ES-I3 (cell line): ENCODE measurements at regions not wholly inside any gene's neighbourhood (a gene's known extent, or its start where the extent isn't known, plus 50 kb on each side); places are given as distances from the start of the nearest gene placed in this dataset.

Source experiments
- H3K36me3 ChIP-seq: 2 replicates; pipeline ENCODE4 v1.6.1; 2013; ENCODE audit warnings: mild to moderate bottlenecking, low read length, control low read depth, moderate library complexity; ENCODE audit not compliant: insufficient read depth
- H3K4me1 ChIP-seq: 2 replicates; pipeline ENCODE4 v1.6.1; 2013; ENCODE audit warnings: mild to moderate bottlenecking, control low read depth, low read length; ENCODE audit not compliant: insufficient read depth
- H3K9ac ChIP-seq: 2 replicates; pipeline ENCODE4 v1.6.1; 2013; ENCODE audit warnings: low read depth, mild to moderate bottlenecking, low read length, moderate library complexity
- H3K9me3 ChIP-seq: 2 replicates; pipeline ENCODE4 v1.6.1; 2013; ENCODE audit warnings: mild to moderate bottlenecking, low read length, moderate library complexity; ENCODE audit not compliant: control insufficient read depth, insufficient read depth

DNA sequence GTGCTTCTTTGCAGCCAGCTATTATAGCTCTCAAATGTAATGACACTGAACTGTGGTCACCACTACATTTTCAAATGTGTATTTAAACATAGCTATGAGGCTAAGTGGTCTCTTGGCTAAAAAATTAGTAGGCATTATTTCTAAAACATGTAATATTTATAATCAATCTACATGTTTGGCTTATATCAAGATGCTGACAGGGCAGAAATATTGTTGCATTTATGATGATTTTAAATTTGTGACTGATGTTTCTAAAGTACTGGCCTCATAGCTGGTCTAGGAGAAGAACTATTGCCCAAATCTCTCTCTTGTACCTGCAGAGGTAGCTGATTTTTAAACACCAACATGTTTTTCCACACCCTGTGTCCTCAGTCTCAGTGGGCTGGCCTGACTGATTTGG lies 298.2 kb downstream of the PAX1 start:
- Histone ChIP-seq H3K9me3 (0 out of 2 replicates have a peak, but pooled peaks cover 2% of the 10 kb centered on the region), H3K9ac (no peak overlapping the region), H3K36me3 (no peaks in the 10 kb centered on the region), H3K4me1 (no peaks in the 10 kb centered on the region)

DNA sequence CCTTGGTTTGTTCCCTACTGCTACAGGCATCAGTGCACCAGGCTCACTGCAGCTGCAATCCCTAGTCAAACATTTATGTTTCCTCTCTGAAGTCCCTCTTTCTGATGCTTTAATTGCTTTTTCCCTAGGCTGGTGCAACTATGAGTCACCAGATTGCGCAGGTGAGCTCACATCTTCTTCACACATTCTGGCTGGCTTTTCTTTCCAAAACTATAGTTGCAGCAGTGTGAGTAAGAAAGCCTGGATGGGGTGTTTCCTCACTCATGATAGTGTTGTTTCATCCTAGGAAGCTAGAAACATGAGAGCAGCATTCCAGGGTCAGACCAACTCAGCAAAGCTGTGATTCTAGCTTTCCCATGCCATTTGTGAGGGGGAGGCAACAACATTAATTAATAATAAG lies 296.4 kb downstream of the PAX1 start:
- Histone ChIP-seq H3K9me3 (no peaks in the 10 kb centered on the region), H3K9ac (no peak overlapping the region), H3K36me3 (no peaks in the 10 kb centered on the region), H3K4me1 (no peaks in the 10 kb centered on the region)

DNA sequence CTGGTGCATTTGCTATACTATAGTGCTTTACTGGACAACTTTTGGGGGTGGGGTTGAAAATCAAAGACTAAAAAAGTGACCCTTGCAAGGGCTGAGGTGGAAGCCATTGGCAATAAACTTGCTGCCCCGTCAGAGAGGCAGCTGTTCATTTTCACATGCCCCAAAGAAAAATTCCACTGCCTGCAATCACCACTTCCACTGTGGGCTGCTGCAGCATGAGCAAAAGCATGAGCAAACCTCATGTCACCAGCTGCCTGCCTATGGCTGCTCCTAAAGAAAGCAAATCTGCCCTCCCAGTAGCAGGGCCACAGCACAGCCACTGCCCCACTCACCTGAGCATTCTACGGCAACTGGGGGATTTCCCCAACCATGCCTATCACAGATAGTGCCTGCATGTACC lies 290.0 kb downstream of the PAX1 start:
- no peaks in the 10 kb centered on the region for H3K9me3 ChIP-seq
- H3K4me1 ChIP-seq = no peaks in the 10 kb centered on the region
- H3K9ac ChIP-seq = no peak overlapping the region
- no peaks in the 10 kb centered on the region for H3K36me3 ChIP-seq

GRCh38 chr20:21994203-21994602 lies 288.7 kb downstream of the PAX1 start:
- Histone ChIP-seq H3K9me3 (no peaks in the 10 kb centered on the region), H3K4me1 (no peaks in the 10 kb centered on the region), H3K36me3 (no peaks in the 10 kb centered on the region), H3K9ac (no peak overlapping the region)

- Histone ChIP-seq H3K36me3 (no peaks in the 10 kb centered on the region), H3K4me1 (no peaks in the 10 kb centered on the region), H3K9ac (no peak overlapping the region), H3K9me3 (no peaks in the 10 kb centered on the region)
Measured at GRCh38 chr20:21982559-21982958, 277.1 kb downstream of the PAX1 start.

- Histone ChIP-seq H3K4me1 (no peaks in the 10 kb centered on the region), H3K36me3 (no peaks in the 10 kb centered on the region), H3K9me3 (no peaks in the 10 kb centered on the region), H3K9ac (no peak overlapping the region)
Measured at GRCh38 chr20:21981597-21982344, 276.3 kb downstream of the PAX1 start.

- H3K36me3 ChIP-seq = no peaks in the 10 kb centered on the region
- H3K9me3 ChIP-seq = no peaks in the 10 kb centered on the region
- no peak overlapping the region for H3K9ac ChIP-seq
- H3K4me1 ChIP-seq = no peaks in the 10 kb centered on the region
Measured at GRCh38 chr20:21981179-21981578, 275.7 kb downstream of the PAX1 start.

GRCh38 chr20:21971436-21971835 lies 266.0 kb downstream of the PAX1 start:
- H3K36me3 ChIP-seq = no peaks in the 10 kb centered on the region

GRCh38 chr20:21968486-21968885 lies 263.0 kb downstream of the PAX1 start:
- Histone ChIP-seq H3K9ac (no peak overlapping the region), H3K4me1 (no peaks in the 10 kb centered on the region), H3K9me3 (no peaks in the 10 kb centered on the region), H3K36me3 (no peaks in the 10 kb centered on the region)

More at GRCh38 chr20:21971436-21971835, 266.0 kb downstream of the PAX1 start:
- Histone ChIP-seq H3K9ac (no peak overlapping the region), H3K4me1 (no peaks in the 10 kb centered on the region), H3K9me3 (no peaks in the 10 kb centered on the region)

DNA sequence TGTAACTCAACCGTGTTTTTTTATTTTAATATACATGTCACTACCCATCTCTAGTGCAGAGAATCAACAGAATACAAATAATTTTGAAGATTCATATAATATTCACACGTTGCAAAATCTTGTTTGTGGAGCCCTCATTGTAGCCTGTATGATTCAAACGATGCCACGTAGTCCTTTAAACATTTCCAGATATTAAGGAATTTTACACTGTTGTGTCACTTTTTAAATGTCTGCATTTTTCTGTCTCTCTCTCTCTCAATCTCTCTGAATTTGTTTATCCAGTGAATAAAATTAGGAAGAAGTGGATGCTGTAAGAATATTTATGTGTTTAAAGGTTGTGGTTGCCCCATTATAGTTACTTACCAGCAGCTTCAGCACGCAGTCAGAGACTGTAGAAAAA lies 262.0 kb downstream of the PAX1 start:
- no peaks in the 10 kb centered on the region for H3K36me3 ChIP-seq
- H3K9ac ChIP-seq = no peak overlapping the region

GRCh38 chr20:21956591-21956990 lies 251.1 kb downstream of the PAX1 start:
- Histone ChIP-seq H3K4me1 (no peaks in the 10 kb centered on the region), H3K9me3 (no peaks in the 10 kb centered on the region), H3K36me3 (no peaks in the 10 kb centered on the region), H3K9ac (no peak overlapping the region)

More for the DNA sequence above, 262.0 kb downstream of the PAX1 start:
- Histone ChIP-seq H3K4me1 (no peaks in the 10 kb centered on the region), H3K9me3 (no peaks in the 10 kb centered on the region)

DNA sequence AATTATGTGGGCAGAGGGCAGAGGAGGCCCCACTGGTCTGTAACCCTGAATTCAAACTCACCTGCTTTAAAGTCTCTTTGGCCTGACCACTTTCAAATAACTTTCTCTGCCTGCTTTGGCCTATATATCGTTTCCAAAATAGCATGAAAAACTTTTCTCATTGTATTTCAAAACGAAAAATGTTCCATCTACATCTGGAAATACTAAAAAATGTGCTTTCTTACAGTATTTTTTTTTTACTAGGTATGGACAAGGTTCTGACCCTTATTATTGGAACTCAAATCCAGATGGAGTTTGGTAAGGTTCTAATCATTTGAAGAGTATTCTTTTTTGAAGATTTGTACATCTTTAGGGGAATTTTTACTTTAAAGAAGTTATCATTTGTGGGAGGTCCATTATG lies 241.9 kb downstream of the PAX1 start:
- Histone ChIP-seq H3K36me3 (no peaks in the 10 kb centered on the region), H3K9me3 (no peaks in the 10 kb centered on the region), H3K4me1 (no peaks in the 10 kb centered on the region), H3K9ac (no peak overlapping the region)

DNA sequence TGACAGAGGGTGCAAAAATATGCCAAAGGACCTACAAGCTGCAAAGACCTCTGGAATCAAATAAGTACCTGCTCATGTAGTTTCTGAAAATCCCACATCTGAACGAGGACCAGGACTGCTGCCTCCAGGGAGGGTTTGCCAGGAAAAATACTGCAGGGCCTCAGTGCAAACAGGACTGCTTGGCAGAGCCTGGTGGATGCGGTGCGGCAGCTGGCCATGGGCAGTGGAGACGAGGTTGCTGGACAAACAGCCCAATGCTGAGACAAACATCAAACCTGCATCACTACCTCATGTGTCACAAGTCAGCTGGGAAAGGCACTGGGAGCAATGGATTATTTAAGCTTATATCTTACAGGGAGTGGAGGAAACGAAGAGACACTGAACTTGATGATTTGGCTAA lies 238.8 kb downstream of the PAX1 start:
- H3K9me3 ChIP-seq = no peaks in the 10 kb centered on the region
- no peak overlapping the region for H3K9ac ChIP-seq
- H3K4me1 ChIP-seq = no peaks in the 10 kb centered on the region
- H3K36me3 ChIP-seq = no peaks in the 10 kb centered on the region

GRCh38 chr20:21941941-21942805 lies 236.7 kb downstream of the PAX1 start:
- no peaks in the 10 kb centered on the region for H3K36me3 ChIP-seq
- H3K9ac ChIP-seq = no peak overlapping the region
- H3K9me3 ChIP-seq = no peaks in the 10 kb centered on the region

More at GRCh38 chr20:21941941-21942805, 236.7 kb downstream of the PAX1 start:
- peaks cover 9% of the 10 kb centered on the region for H3K4me1 ChIP-seq
